ENCODE measurements at regions not wholly inside any gene's neighbourhood (a gene's known extent, or its start where the extent isn't known, plus 50 kb on each side); places are given as distances from the start of the nearest gene placed in this dataset.

- FAIRE-seq = no peak
- H3K4me3 ChIP-seq (ENCODE audit: low read depth in 1 of 3, low read length in 3 of 3) = no peak overlapping the region
These were observed 52.2 kb upstream of the PRL start for GRCh38 chr6:22349051-22349450.

DNA sequence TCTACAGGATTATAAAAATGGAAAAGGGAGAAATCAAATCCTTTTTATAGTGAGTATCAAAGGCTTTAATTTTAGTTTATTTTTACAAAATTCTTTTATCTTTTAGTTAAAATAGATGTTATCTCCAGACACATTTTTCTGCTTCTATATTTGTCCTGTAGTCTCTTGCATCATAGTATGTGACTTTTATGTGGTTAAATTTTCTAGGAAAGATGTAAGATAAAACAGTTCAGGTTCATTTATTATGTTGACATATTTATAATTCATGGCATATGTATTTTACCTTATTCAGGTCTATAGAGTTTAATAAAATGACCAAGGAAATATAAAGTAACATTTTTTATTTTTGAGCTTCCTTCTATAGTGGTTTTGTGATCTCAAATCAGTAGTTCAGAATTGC lies 52.7 kb upstream of the PRL start:
- Histone ChIP-seq H3K9me3 (ENCODE audit: control insufficient read depth in 2 of 2, insufficient read depth in 1 of 2, low read depth in 1 of 2, low read length in 1 of 2) (no peaks in the 10 kb centered on the region), H3K4me1 (ENCODE audit: control insufficient read depth in 3 of 3, insufficient read depth in 2 of 3, low read depth in 1 of 3, low read length in 2 of 3) (no peaks in the 10 kb centered on the region), H3K27ac (ENCODE audit: low read depth in 1 of 3, low read length in 2 of 3) (no peak overlapping the region), H3K4me3 (ENCODE audit: low read depth in 1 of 3, low read length in 3 of 3) (no peak overlapping the region), H3K27me3 (ENCODE audit: control insufficient read depth in 3 of 3, insufficient read depth in 3 of 3, low read length in 3 of 3) (no peaks in the 10 kb centered on the region), H3K36me3 (ENCODE audit: control insufficient read depth in 3 of 3, insufficient read depth in 2 of 3, low read depth in 1 of 3, low read length in 3 of 3) (no peaks in the 10 kb centered on the region)
- DNase-seq = no peak
- peak; percentile 23 for FAIRE-seq

More at GRCh38 chr6:22349051-22349450, 52.2 kb upstream of the PRL start:
- H3K27ac ChIP-seq (ENCODE audit: low read depth in 1 of 3, low read length in 2 of 3) = no peak overlapping the region
- no peaks in the 10 kb centered on the region for H3K27me3 ChIP-seq (ENCODE audit: control insufficient read depth in 3 of 3, insufficient read depth in 3 of 3, low read length in 3 of 3)
- no peaks in the 10 kb centered on the region for H3K4me1 ChIP-seq (ENCODE audit: control insufficient read depth in 3 of 3, insufficient read depth in 2 of 3, low read depth in 1 of 3, low read length in 2 of 3)
- no peak for DNase-seq
- H3K36me3 ChIP-seq (ENCODE audit: control insufficient read depth in 3 of 3, insufficient read depth in 2 of 3, low read depth in 1 of 3, low read length in 3 of 3) = no peaks in the 10 kb centered on the region
- 93 to 95% (median 94%) methylated on average over 13 of the region's 13 CpGs for WGBS, 3 donors
- no peaks in the 10 kb centered on the region for H3K9me3 ChIP-seq (ENCODE audit: control insufficient read depth in 2 of 2, insufficient read depth in 1 of 2, low read depth in 1 of 2, low read length in 1 of 2)

DNA sequence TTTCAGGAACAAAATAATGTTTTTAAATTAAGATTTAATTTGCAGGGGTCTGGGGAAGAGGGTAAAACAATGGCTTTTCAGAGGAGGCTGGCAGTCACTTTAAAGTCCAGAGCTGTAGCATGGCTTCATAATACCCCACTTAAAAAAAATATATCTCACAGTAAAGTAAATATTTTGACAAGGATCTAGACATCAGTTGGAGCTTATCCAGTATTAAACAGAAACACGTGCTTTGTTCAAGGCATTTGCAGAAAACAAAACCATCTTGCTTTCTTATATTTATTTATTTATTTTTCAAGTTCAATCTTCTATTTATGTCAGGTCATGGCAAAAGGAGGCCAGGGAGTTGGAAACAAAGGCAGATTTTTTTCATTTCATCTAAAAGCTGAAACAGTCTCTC lies 53.3 kb upstream of the PRL start:
- WGBS, 3 donors = 21 to 33% (median 31%) methylated on average over 1 of the region's 1 CpG
- Histone ChIP-seq H3K9me3 (ENCODE audit: control insufficient read depth in 2 of 2, insufficient read depth in 1 of 2, low read depth in 1 of 2, low read length in 1 of 2) (no peaks in the 10 kb centered on the region), H3K36me3 (ENCODE audit: control insufficient read depth in 3 of 3, insufficient read depth in 2 of 3, low read depth in 1 of 3, low read length in 3 of 3) (no peaks in the 10 kb centered on the region), H3K4me3 (ENCODE audit: low read depth in 1 of 3, low read length in 3 of 3) (no peak overlapping the region), H3K27me3 (ENCODE audit: control insufficient read depth in 3 of 3, insufficient read depth in 3 of 3, low read length in 3 of 3) (no peaks in the 10 kb centered on the region), H3K27ac (ENCODE audit: low read depth in 1 of 3, low read length in 2 of 3) (no peak overlapping the region), H3K4me1 (ENCODE audit: control insufficient read depth in 3 of 3, insufficient read depth in 2 of 3, low read depth in 1 of 3, low read length in 2 of 3) (no peaks in the 10 kb centered on the region)
- no peak for DNase-seq
- no peak for FAIRE-seq

DNA sequence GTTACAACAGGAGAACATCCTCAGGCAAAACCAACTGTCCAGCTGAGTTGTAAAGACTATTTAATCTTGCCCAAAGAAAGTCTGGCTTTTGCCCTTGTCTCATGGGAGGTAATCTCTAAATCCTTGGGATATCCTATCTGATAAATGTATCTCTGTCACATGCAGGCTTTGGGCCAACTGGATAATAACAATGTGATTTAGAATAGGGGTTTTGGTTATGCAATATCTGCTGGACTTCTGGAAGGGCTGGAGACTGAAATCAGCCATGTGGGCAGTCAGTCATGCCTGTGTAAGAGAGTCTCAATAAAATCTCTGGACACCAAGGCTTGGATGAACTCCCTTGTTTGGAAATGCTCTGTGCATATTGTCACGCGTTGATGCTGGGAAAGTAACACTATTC lies 56.3 kb upstream of the PRL start:
- no peak for DNase-seq

DNA sequence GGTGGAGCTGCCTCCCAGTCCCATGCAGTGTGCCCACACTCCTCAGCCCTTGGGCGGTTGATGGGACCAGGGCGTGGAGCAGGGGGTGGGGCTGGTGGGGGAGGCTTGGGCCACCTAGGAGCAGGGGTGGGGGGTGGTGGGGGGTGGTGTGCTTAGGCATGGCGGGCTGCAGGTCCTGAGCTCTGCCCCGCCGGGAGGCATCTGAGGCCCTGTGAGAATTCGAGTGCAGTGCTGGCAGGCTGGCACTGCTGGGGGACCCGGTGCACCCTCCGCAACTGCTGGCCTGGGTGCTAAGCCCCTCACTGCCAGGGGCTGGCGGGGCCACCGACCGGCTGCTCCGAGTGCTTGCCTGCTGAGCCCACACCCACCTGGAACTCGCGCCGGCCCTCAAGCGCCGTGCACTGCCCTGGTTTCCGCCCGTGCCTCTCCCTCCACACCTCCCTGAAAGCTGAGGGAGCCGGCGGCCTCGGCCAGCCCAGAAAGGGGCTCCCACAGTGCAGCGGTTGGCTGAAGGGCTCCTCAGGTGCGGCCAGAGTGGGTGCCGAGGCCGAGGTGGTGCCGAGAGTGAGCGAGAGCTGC lies 59.6 kb upstream of the PRL start:
- WGBS, 3 donors = 84 to 88% (median 85%) methylated on average over 23 to 28 of the region's 28 CpGs
- FAIRE-seq = no peak
- Histone ChIP-seq H3K27ac (ENCODE audit: low read depth in 1 of 3, low read length in 2 of 3) (no peak overlapping the region), H3K9me3 (ENCODE audit: control insufficient read depth in 2 of 2, insufficient read depth in 1 of 2, low read depth in 1 of 2, low read length in 1 of 2) (peaks cover 0 to under 1% of the 10 kb centered on the region in 2 donors), H3K4me3 (ENCODE audit: low read depth in 1 of 3, low read length in 3 of 3) (no peak overlapping the region), H3K4me1 (ENCODE audit: control insufficient read depth in 3 of 3, insufficient read depth in 2 of 3, low read depth in 1 of 3, low read length in 2 of 3) (no peaks in the 10 kb centered on the region), H3K36me3 (ENCODE audit: control insufficient read depth in 3 of 3, insufficient read depth in 2 of 3, low read depth in 1 of 3, low read length in 3 of 3) (no peaks in the 10 kb centered on the region), H3K27me3 (ENCODE audit: control insufficient read depth in 3 of 3, insufficient read depth in 3 of 3, low read length in 3 of 3) (no peaks in the 10 kb centered on the region)
- no peak for DNase-seq

More for the DNA sequence above, 56.3 kb upstream of the PRL start:
- no peak overlapping the region for H3K4me3 ChIP-seq (ENCODE audit: low read depth in 1 of 3, low read length in 3 of 3)
- no peaks in the 10 kb centered on the region for H3K9me3 ChIP-seq (ENCODE audit: control insufficient read depth in 2 of 2, insufficient read depth in 1 of 2, low read depth in 1 of 2, low read length in 1 of 2)
- no peaks in the 10 kb centered on the region for H3K27me3 ChIP-seq (ENCODE audit: control insufficient read depth in 3 of 3, insufficient read depth in 3 of 3, low read length in 3 of 3)
- H3K27ac ChIP-seq (ENCODE audit: low read depth in 1 of 3, low read length in 2 of 3) = no peak overlapping the region
- FAIRE-seq = no peak
- H3K36me3 ChIP-seq (ENCODE audit: control insufficient read depth in 3 of 3, insufficient read depth in 2 of 3, low read depth in 1 of 3, low read length in 3 of 3) = no peaks in the 10 kb centered on the region
- 74 to 94% (median 90%) methylated on average over 2 of the region's 2 CpGs for WGBS, 3 donors
- H3K4me1 ChIP-seq (ENCODE audit: control insufficient read depth in 3 of 3, insufficient read depth in 2 of 3, low read depth in 1 of 3, low read length in 2 of 3) = no peaks in the 10 kb centered on the region

DNA sequence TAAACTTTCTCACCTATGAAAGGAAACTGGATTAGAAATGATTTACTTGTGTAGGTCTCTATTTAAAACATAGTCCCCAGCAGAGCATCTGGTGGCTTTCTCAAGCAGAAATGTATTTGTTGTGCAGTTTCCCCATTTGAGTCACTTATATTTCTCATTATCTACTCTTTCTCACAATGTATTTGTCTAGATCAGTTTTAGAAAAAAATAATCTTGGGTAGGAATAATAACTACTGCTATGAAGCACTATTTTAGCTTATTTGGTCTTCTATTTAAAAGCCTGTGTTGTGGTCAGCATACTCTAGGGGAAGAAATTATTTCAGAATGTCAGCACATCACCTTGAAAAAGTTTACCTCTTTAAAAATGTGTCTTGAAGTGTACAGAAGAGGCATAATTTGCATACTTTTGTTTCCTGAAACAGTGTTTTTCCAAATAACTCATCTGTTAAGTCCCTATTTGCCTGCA lies 60.9 kb upstream of the PRL start:
- no peak for FAIRE-seq
- H3K27me3 ChIP-seq (ENCODE audit: control insufficient read depth in 3 of 3, insufficient read depth in 3 of 3, low read length in 3 of 3) = no peaks in the 10 kb centered on the region
- H3K27ac ChIP-seq (ENCODE audit: low read depth in 1 of 3, low read length in 2 of 3) = no peak overlapping the region

GRCh38 chr6:22361576-22361975 lies 64.7 kb upstream of the PRL start:
- Histone ChIP-seq H3K27me3 (ENCODE audit: control insufficient read depth in 3 of 3, insufficient read depth in 3 of 3, low read length in 3 of 3) (no peaks in the 10 kb centered on the region), H3K9me3 (ENCODE audit: control insufficient read depth in 2 of 2, insufficient read depth in 1 of 2, low read depth in 1 of 2, low read length in 1 of 2) (peaks cover 0 to 6% of the 10 kb centered on the region in 2 donors), H3K4me3 (ENCODE audit: low read depth in 1 of 3, low read length in 3 of 3) (no peak overlapping the region), H3K4me1 (ENCODE audit: control insufficient read depth in 3 of 3, insufficient read depth in 2 of 3, low read depth in 1 of 3, low read length in 2 of 3) (no peaks in the 10 kb centered on the region), H3K27ac (ENCODE audit: low read depth in 1 of 3, low read length in 2 of 3) (no peak overlapping the region), H3K36me3 (ENCODE audit: control insufficient read depth in 3 of 3, insufficient read depth in 2 of 3, low read depth in 1 of 3, low read length in 3 of 3) (no peaks in the 10 kb centered on the region)
- no peak for DNase-seq
- WGBS, 3 donors = 80 to 91% (median 85%) methylated on average over 5 of the region's 5 CpGs
- no peak for FAIRE-seq

More for the DNA sequence above, 60.9 kb upstream of the PRL start:
- no peak for DNase-seq
- no peaks in the 10 kb centered on the region for H3K36me3 ChIP-seq (ENCODE audit: control insufficient read depth in 3 of 3, insufficient read depth in 2 of 3, low read depth in 1 of 3, low read length in 3 of 3)
- no peak overlapping the region for H3K4me3 ChIP-seq (ENCODE audit: low read depth in 1 of 3, low read length in 3 of 3)
- no peaks in the 10 kb centered on the region for H3K4me1 ChIP-seq (ENCODE audit: control insufficient read depth in 3 of 3, insufficient read depth in 2 of 3, low read depth in 1 of 3, low read length in 2 of 3)
- H3K9me3 ChIP-seq (ENCODE audit: control insufficient read depth in 2 of 2, insufficient read depth in 1 of 2, low read depth in 1 of 2, low read length in 1 of 2) = peaks cover 0 to 6% of the 10 kb centered on the region in 2 donors

GRCh38 chr6:22362361-22362760 lies 65.5 kb upstream of the PRL start:
- no peaks in the 10 kb centered on the region for H3K27me3 ChIP-seq (ENCODE audit: control insufficient read depth in 3 of 3, insufficient read depth in 3 of 3, low read length in 3 of 3)
- H3K4me3 ChIP-seq (ENCODE audit: low read depth in 1 of 3, low read length in 3 of 3) = no peak overlapping the region
- DNase-seq = no peak
- no peaks in the 10 kb centered on the region for H3K4me1 ChIP-seq (ENCODE audit: control insufficient read depth in 3 of 3, insufficient read depth in 2 of 3, low read depth in 1 of 3, low read length in 2 of 3)
- no peaks in the 10 kb centered on the region for H3K36me3 ChIP-seq (ENCODE audit: control insufficient read depth in 3 of 3, insufficient read depth in 2 of 3, low read depth in 1 of 3, low read length in 3 of 3)
- WGBS, 3 donors = 54 to 68% (median 61%) methylated on average over 3 of the region's 3 CpGs
- FAIRE-seq = no peak
- H3K27ac ChIP-seq (ENCODE audit: low read depth in 1 of 3, low read length in 2 of 3) = no peak overlapping the region
- H3K9me3 ChIP-seq (ENCODE audit: control insufficient read depth in 2 of 2, insufficient read depth in 1 of 2, low read depth in 1 of 2, low read length in 1 of 2) = peaks cover 0 to 6% of the 10 kb centered on the region in 2 donors

- H3K4me1 ChIP-seq (ENCODE audit: control insufficient read depth in 3 of 3, insufficient read depth in 2 of 3, low read depth in 1 of 3, low read length in 2 of 3) = no peaks in the 10 kb centered on the region
- peaks cover 0 to 6% of the 10 kb centered on the region in 2 donors for H3K9me3 ChIP-seq (ENCODE audit: control insufficient read depth in 2 of 2, insufficient read depth in 1 of 2, low read depth in 1 of 2, low read length in 1 of 2)
- no peaks in the 10 kb centered on the region for H3K36me3 ChIP-seq (ENCODE audit: control insufficient read depth in 3 of 3, insufficient read depth in 2 of 3, low read depth in 1 of 3, low read length in 3 of 3)
- DNase-seq = no peak
- H3K27me3 ChIP-seq (ENCODE audit: control insufficient read depth in 3 of 3, insufficient read depth in 3 of 3, low read length in 3 of 3) = no peaks in the 10 kb centered on the region
- no peak overlapping the region for H3K4me3 ChIP-seq (ENCODE audit: low read depth in 1 of 3, low read length in 3 of 3)
- H3K27ac ChIP-seq (ENCODE audit: low read depth in 1 of 3, low read length in 2 of 3) = no peak overlapping the region
- no peak for FAIRE-seq
- WGBS, 3 donors = 75 to 93% (median 79%) methylated on average over 1 of the region's 1 CpG
These were observed 66.4 kb upstream of the PRL start for GRCh38 chr6:22363166-22363713.

Data from small intestine (tissue), 7 donors.